GM21447 (cell line): ENCODE measurements at regions not wholly inside any gene's neighbourhood (a gene's known extent, or its start where the extent isn't known, plus 50 kb on each side); places are given as distances from the start of the nearest gene placed in this dataset.

Experiments
- ATAC-seq: cut with Tn5 transposase; IDR thresholded peaks from one replicate; pipeline ENCODE4 v1.9.1; 2021; ENCODE audit not compliant: unreplicated experiment

DNA sequence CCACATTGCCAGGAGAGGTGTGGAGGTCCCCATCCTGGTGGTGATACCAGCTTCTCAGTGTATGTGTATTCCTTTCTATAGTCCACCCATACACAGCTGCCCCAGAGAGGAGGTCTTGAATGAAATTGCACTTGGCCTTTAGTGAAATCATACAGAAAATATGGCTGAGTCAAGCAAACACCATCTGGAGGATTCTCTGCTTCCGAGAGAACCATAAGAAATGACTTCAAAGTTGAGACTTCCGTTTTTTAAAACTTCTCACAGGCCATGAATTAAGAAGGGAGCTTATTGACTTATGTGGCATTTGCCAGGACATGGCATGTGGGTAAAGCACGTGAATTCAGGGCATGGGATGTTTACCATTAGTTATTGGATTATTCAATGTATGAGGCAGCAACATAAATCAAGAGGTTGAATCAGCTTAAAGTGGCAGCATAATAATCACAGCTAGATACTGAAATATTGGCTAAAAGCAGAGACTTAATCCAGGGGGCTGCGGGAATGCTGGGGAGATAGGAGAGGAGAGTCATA lies 119.1 kb upstream of the MTNR1B start:
- ATAC-seq: no peak

DNA sequence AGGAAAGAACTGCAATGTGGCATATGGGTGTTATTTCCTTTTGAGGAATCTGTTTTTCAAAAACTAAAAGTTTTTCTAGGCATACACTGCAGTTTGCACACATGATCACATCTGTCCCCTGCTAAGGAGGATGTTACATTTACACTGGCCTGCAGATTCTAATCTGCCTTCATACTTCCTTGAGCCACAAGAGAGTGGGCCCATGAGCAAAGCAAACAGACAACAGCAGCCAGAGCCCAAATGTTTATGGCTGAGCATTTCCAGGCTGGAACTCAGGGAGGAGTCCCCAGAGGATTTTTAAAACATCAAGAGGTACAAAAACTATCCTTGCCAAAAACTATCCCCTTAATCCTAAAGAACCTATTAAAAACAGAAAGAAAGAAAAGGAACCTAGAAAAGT lies 117.2 kb upstream of the MTNR1B start:
- ATAC-seq: no peak

DNA sequence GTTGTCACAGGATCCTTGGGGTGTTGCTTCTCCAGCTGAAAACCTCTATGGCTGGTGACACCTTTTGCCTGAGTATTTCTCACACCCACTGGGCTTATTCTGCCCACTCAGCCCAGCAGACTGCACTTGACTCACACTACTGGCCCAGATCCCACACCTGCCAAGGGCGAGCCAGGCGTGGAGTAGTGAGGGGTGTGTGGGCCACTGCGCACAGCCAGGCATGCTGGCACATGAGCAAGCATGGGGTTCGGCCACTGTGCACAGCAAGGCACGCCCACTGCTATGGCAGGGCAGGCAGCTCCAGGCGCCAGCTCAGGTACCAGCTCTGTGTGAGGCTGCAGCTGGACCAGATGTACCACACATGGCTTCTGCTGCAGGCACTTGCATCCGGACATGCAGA lies 116.5 kb upstream of the MTNR1B start:
- no peak for ATAC-seq

DNA sequence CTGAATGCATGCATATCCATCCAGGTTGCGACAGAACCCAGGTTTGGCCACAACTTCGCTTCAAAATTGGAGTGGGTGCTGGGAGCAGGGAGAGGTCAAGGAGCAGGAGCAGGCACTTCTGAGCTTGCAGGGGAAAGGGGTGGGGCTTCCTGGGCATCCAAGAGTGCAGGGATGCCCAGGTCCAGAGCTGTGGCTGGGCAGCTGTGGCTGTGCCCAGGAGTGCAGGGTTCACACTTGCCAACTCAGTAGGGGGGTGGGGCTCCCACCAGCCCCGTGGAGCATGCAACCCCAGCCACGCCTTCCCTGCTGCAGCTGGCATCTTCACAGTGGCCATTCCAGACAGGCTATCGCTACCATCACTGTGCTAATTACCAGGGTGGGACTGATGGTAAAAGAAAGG lies 115.3 kb upstream of the MTNR1B start:
- no peak for ATAC-seq

DNA sequence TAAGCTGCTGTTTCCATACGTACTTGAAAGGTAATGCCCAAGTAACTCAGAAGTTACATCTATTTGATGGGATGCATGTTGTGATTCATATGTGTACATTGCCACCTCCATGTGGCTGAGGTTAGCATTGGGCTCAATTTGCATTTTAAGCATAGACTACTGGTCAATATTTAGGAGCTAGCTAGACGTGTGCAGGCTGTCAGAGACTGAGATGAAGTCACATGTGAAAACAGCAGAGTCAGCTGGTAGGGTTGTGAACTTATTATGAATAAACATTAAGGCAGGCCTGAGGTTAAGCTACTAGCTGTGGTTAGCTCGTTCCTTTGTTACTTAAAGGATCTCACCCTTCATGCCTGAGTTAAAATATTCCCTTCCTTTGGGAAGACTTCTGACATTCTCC lies 114.5 kb upstream of the MTNR1B start:
- no peak for ATAC-seq

DNA sequence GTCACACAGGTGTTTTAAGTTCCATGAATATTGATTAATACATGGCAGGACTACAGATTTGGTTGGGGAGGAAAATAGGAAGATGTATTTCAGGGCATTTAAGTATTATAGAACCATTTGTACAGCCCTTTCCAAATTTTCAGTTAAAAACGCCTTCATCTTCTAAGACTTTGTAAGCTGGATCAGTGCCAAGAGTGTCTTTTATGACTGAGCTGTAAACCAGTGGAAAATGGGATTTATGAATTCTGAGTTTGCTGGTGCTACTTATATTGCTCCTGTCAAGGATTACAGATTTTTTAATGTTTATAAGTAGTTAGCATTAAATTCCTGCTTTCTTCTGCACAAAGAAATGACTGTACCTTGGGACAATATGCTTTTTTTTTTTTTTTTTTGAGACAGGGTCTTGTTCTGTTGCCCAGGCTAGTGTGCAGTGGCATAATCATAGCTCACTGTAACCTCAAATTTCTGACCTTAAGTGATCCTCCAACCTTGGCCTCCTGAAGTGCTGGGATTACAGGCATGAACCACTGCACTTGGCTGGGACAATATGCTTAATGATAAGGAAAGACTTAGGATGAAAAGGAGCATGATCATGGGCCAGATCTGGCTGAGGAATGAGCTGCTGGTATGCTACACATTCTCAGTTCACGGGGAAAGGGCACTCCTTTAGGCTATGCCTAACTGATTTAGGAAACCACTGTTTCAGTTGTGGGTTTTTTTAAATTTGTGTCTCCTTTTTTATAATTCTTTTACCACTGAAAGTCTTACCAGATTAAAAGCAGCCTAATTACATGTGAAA lies 113.6 kb upstream of the MTNR1B start:
- ATAC-seq: no peak

DNA sequence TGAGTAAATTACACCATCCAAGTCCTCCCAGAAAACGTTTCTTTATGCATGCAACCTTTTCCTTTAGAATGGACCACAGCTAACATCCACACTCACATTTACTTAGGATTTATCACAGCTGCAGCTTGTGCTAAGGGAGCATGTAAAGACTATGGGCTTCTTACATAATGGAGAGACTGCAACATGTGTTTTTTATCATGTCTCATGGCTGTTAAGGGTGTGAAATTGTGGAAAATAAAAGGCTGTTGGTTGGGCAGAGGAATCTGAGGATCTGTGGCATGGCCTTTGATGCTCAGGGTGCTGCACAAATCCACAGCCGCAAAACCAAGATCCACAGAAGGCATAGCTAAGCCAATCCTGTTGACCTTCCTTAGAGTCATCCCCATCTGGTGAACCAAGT lies 112.0 kb upstream of the MTNR1B start:
- ATAC-seq: no peak

DNA sequence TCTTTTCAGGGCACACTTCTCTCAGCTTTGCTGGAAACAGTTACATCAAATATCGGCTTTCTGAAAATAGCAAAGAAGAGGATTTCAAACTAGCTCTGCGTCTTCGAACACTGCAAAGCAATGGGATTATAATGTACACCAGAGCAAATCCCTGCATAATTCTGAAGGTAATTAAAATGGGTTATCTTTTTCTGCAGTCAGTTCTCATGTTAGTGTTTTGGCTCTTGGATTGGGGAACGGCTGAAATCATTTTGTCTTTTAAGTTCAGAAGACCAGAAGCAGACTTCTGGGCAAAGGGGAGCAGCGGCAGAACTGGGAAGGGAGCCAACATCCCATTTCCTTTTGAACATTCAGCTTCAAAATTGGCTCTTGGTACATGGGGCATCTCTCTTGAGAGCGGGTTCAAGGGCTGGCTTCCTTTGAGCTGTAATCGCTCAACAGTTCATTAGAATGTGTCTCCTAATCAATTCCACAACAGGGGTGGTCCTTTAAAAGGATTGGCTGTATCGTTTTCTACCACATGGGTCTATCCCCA lies 110.2 kb upstream of the MTNR1B start:
- ATAC-seq: no peak

DNA sequence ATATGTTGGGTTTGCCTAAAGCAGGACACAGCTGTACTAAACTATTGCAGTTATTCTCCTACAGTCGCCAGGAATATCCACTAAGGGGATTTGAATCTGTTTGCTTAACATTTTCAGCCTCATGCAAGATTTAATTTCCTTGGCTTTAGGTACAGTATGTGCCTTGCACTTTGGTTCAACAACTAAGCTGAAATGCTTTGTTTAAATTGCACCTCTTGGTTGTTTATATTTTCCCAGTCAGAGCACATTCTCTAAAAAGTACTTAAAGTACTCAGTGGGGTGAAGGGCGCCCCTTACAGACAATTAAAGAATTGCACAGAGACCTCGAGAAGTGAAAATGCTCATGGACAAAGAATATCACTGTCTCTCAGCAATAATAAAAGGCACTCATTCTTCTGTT lies 107.8 kb upstream of the MTNR1B start:
- ATAC-seq: no peak

DNA sequence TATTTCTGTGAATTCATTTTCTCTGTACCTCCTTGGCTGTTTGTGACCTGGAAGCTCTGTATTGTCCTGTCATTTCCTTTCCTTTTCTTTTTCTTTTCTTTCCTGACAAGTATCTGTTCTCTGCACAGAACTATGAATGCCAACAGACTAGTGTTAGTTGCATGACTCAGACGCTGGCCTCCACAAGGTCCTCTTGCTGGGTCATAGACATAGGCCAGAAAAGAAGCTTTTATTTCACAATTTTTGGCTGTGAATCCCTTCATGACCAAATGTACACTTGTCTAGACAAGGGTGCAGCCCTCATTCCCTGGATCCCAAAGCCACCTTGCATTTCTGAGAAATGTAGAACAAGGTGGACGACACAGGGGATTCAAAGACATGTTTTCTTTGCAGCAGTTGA lies 104.1 kb upstream of the MTNR1B start:
- ATAC-seq: no peak

DNA sequence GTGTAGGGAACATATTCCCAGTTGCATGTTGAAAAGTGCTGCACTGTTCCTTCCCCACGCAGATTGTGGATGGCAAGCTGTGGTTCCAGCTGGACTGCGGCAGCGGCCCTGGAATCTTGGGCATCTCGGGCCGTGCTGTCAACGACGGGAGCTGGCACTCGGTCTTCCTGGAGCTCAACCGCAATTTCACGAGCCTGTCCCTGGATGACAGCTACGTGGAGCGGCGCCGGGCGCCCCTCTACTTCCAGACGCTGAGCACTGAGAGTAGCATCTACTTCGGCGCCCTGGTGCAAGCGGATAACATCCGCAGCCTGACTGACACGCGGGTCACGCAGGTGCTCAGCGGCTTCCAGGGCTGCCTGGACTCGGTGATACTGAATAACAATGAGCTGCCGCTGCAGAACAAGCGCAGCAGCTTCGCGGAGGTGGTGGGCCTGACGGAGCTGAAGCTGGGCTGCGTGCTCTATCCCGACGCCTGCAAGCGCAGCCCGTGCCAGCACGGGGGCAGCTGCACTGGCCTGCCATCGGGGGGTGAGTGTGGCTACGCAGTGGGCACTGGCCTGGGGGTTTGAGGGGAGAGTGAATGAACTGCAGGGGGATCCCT lies 102.7 kb upstream of the MTNR1B start:
- no peak for ATAC-seq

DNA sequence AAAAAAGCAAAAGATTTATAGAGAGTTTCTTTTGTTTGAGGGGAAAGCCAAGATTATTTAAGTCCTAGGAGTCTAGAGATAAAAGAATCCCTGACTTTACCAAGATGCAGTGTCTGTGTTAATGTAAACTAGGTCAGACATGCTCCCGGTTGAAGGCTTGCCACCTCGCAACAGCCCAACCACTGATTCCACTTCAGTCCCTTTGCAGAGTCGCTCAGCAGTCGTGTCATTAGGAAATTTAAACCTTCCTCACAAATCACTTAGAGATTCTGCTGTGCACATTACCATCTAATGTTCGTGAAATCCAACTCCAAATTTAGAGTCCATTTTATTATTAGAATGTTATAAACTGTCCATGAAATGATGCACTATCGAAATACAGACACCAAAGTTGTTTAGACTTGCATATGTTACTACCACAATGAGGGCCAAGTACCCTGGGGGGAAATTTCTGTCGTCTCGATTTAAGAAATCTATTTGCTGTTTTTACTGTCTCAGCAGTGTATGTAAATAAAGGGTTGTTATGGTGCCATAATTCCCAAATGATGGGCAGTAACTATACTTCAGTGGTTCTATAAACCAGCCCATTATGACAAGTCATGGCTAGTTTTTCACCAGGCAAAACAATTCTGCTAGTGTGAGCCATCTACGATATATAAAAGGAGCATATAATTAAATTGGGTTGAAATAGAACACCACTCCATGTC lies 101.4 kb upstream of the MTNR1B start:
- no peak for ATAC-seq

DNA sequence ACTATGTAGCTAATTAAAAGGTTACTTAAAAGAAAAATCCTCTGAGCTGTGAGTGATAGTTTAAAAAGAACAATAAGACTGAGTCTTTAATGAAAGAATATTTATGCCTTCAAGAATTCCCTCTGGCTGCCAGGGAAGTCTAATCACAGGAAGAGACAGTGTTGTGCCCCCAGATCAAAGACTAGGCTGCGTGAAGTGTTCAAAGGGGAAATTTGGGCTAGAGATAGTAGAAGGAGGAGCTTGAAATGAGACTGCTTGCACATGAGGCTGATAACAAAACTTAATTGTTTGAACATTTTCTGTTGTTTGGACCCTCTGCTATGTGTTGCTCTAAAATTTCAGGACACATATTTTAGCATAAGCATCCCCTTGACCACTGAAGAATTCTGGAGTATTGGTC lies 99.7 kb upstream of the MTNR1B start:
- ATAC-seq: no peak

DNA sequence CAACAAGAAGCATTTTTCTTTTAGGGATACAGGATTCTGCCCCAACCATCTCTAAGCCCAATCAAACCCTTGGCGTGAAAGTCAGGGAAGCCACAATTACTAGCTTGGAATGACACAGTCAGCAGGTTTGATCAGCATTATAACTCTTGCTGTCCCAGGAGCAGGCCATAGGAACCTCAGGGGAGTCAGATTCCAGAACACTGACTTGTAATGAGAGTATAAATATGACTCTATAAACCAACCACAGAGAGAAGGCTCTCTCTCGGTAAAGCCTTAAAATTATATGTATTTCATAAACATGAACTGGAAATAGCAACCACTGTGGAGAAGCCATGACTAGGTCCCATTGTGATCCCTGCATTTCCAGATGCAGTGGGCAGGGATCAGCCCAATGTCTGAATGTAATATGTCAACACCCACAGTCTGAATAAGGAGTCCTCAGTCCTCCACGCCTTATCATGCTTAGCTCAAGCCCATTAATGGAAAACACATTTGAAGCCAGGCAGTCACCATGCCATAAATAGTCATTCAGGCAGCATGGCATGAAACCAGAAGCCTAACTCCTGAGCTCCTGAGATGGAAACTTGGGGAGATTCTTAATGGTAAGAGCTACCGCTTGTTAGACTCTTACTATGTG lies 99.1 kb upstream of the MTNR1B start:
- ATAC-seq: no peak

DNA sequence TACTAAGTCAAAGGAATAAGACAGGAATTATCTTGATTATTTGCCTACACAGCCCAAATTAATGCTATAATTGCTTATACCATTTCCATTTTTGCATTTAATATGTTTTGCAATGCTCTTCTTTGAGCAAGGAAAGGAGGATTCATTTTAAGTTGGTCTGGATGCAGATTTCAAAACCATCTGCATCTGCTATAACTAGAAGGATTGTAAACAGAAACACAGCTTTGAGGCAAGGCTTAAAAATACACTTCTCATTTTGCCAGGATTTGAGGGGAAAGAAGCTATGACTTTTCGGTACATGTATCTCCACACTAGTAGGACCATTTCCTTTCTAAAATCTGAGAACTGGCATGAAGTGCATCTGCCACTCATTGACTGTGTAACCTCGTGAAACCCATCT lies 95.9 kb upstream of the MTNR1B start:
- no peak for ATAC-seq

DNA sequence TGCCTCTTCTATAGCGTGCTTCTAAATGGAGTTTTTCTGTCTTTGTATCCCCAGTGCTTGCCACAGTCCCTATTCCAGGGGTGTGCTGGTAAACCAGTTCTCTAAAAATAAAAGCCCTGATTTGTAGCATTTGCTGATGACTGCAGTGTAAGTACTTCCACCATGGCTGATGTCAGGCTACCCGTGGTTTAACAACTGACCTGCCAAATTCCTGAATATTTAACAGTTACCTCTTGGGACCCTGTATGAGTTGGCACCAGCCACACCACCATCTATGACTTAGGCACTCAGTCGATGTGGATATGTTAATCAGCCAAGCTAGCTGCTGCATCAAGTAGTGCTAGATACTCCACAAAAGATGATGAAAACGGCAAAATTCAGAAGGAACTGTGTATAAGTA lies 94.0 kb upstream of the MTNR1B start:
- no peak for ATAC-seq

DNA sequence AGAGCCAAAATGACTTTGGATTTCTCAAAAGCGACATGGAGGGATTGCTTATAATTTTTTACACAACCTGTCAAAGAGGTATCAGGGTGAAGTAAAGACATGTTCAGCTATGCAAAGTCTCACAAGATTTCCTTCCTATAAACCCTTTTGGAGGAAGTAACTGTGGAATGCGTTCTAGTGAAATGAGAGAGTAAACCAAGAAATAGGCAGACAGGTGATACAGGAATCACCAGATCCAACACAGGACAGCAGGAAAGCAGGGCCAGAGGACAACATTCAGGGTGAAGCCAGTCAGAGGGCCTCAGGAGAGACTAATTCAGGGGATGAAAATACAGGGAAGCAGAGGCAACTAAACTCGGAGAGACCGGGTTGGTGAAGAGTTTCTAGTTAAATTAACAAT lies 90.4 kb upstream of the MTNR1B start:
- no peak for ATAC-seq

DNA sequence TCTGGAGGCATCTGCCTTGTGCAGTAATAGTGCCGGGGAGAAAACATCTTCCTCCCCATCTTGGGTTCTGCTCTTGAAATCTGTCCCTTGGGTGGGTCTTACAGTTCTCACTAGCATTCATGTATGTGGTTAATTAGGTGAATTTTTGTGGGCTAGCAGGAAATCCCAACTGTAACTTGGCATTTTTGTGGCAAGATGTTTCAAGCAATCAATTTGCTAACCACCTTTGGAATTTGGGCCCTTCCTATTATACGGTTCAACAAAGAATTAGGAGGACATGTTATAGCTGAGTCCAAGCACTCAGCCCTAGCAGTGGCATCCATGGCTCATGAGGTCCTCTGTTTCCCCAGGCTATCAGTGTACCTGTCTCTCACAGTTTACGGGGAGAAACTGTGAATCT lies 89.1 kb upstream of the MTNR1B start:
- no peak for ATAC-seq

DNA sequence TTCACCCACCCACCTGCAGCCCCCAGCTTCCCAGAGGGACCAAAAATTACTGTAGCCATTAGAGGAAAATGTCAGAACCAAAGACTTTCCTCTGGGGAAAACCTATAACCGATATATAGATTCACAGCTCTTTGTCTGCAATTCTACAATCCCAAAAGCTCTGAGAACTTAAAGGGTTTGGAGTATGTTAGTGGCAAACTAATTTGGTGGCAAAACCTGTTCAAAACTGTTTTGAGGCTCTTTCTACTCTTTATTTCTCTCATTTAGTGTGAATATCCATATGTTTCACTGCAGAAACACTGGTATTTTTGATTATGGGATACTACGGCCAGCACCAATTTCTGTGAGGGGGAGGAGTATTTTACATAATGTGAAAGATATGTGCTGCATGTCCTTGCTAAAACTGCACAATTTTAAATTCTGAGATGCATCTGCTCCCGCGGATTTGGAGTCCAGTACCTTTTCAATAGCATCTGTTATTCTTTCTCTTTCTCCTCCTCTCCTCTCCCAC lies 87.5 kb upstream of the MTNR1B start:
- no peak for ATAC-seq

DNA sequence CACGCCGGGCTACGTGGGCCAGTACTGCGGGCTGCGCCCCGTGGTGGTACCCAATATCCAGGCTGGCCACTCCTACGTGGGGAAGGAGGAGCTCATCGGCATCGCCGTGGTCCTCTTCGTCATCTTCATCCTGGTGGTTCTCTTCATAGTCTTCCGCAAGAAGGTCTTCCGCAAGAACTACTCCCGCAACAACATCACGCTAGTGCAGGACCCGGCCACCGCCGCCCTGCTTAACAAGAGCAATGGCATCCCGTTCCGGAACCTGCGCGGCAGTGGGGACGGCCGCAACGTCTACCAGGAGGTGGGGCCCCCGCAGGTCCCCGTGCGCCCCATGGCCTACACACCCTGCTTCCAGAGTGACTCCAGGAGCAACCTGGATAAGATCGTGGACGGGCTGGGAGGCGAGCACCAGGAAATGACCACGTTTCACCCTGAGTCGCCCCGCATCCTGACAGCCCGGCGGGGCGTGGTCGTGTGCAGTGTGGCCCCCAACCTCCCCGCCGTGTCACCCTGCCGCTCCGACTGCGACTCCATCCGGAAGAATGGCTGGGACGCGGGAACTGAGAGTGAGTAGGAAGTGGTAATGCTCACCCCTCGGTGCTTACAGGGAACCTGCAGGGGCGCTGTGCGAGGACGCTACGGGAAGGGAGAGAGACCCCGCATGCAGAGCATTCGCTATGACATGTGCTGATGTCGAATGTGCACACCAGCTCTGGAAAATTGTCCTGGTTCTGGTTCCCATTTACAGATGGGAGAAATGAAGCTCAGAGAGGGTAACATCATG lies 86.4 kb upstream of the MTNR1B start:
- no peak for ATAC-seq
